Endothelial cell of umbilical vein (primary cell): ENCODE measurements at regions not wholly inside any gene's neighbourhood (a gene's known extent, or its start where the extent isn't known, plus 50 kb on each side); places are given as distances from the start of the nearest gene placed in this dataset.

Source experiments
- BruUV-seq: library from RNA; stranded (reverse); fragments of 400-500 nt; replicated peaks from 2 replicates; lab custom pipeline; 2021; lab: Mats Ljungman, UMichigan
- CTCF ChIA-PET: fragments of 300-600, 350-600 bp; sonication (Branson Sonifier 250); formaldehyde crosslinking; loops from one replicate; lab custom pipeline; 2021; ENCODE audit warnings: antibody characterized with exemption, inconsistent platforms; lab: Charles Lee
- POLR2A ChIA-PET: fragments of 300-600, 350-600 bp; sonication (Branson Sonifier 250); formaldehyde crosslinking; loops from one replicate; lab custom pipeline; 2021; ENCODE audit warnings: antibody characterized with exemption, inconsistent platforms; lab: Charles Lee
- DNase-seq: peaks from one replicate; pipeline ENCODE4 v3.0.0-alpha.2; 2011; ENCODE audit warnings: low read depth, low spot score
- FAIRE-seq: peaks from 2 replicates; lab custom pipeline; 2011; peaks lifted over from hg19 to GRCh38; lab: Jason Lieb, UNC
- H2AFZ ChIP-seq: 2 replicates; pipeline ENCODE4 v1.6.0; 2012; ENCODE audit warnings: low read depth, low read length, control low read depth, inconsistent platforms
- H3K27ac ChIP-seq: 2 replicates; pipeline ENCODE4 v1.5.1; 2011; ENCODE audit warnings: low read depth, mild to moderate bottlenecking, control low read depth, low read length, moderate library complexity; ENCODE audit not compliant: insufficient read depth
- H3K27me3 ChIP-seq, 2 experiments: 2 replicates each; pipeline versions ENCODE4 v1.6.0 to v1.6.1; 2011; ENCODE audit warnings: low read length in 2 of 2, mixed read lengths in 1 of 2; ENCODE audit not compliant: control insufficient read depth in 2 of 2, insufficient read depth in 2 of 2
- H3K36me3 ChIP-seq, 2 experiments: 2 replicates in 1 of 2; 3 replicates in 1 of 2; pipeline ENCODE4 v1.5.1; 2011; ENCODE audit warnings: low read length in 2 of 2, mild to moderate bottlenecking in 1 of 2, moderate library complexity in 1 of 2; ENCODE audit not compliant: control insufficient read depth in 2 of 2, insufficient read depth in 2 of 2; ENCODE audit errors: extremely low read depth in 1 of 2
- H3K4me1 ChIP-seq: 3 replicates; pipeline ENCODE4 v1.5.1; 2011; ENCODE audit warnings: mild to moderate bottlenecking, low read length; ENCODE audit not compliant: control insufficient read depth, insufficient read depth; ENCODE audit errors: extremely low read depth
- H3K4me2 ChIP-seq: 2 replicates; pipeline ENCODE4 v1.6.1; 2011; ENCODE audit warnings: low read length, control low read depth, mixed read lengths; ENCODE audit not compliant: insufficient read depth
- H3K4me3 ChIP-seq, 3 experiments: fragments of 200-600 bp in 1 of 3; sonication (generic), shearing (Covaris generic) in 1 of 3; replicated peaks in 1 of 3; 2 replicates each; pipeline ENCODE4 v1.5.1; 2011 to 2016; ENCODE audit warnings: control low read depth in 3 of 3, low read length in 3 of 3, mild to moderate bottlenecking in 2 of 3, inconsistent platforms in 1 of 3, low read depth in 1 of 3, moderate library complexity in 1 of 3; ENCODE audit not compliant: insufficient read depth in 1 of 3
- H3K79me2 ChIP-seq: 2 replicates; pipeline ENCODE4 v1.6.0; 2012; ENCODE audit warnings: low read length, inconsistent platforms; ENCODE audit not compliant: control insufficient read depth, insufficient read depth
- H3K9ac ChIP-seq: replicated peaks from 2 replicates; pipeline ENCODE3; 2011; ENCODE audit warnings: low read length, control low read depth; ENCODE audit not compliant: insufficient read depth; ENCODE audit errors: extremely low read depth
- H3K9me1 ChIP-seq: replicated peaks from 3 replicates; pipeline ENCODE4 v1.6.0; 2011; ENCODE audit warnings: mild to moderate bottlenecking, low read length; ENCODE audit not compliant: control insufficient read depth, insufficient read depth; ENCODE audit errors: extremely low read depth
- H3K9me3 ChIP-seq: replicated peaks from 2 replicates; pipeline ENCODE4 v1.5.1; 2012; ENCODE audit warnings: low read length, inconsistent platforms; ENCODE audit not compliant: control insufficient read depth, insufficient read depth
- H4K20me1 ChIP-seq: replicated peaks from 2 replicates; pipeline ENCODE3; 2011; ENCODE audit warnings: mild to moderate bottlenecking, low read length; ENCODE audit not compliant: control insufficient read depth, insufficient read depth; ENCODE audit errors: extremely low read depth
- CTCF ChIP-seq, 2 donors: IDR thresholded peaks; 1 replicate in 1 of 2; 2 replicates in 1 of 2; pipeline ENCODE4 v1.5.1; 2011; ENCODE audit warnings: low read length in 2 of 2, mild to moderate bottlenecking in 2 of 2, moderate library complexity in 2 of 2, control low read depth in 1 of 2, inconsistent platforms in 1 of 2, low read depth in 1 of 2; ENCODE audit not compliant: insufficient read depth in 1 of 2; ENCODE audit errors: extremely low read depth in 1 of 2
- EZH2 ChIP-seq: IDR thresholded peaks from 2 replicates; pipeline ENCODE4 v1.6.1; 2012; ENCODE audit warnings: borderline replicate concordance, low read depth, mild to moderate bottlenecking, moderate library complexity, low read length, inconsistent platforms; ENCODE audit not compliant: severe bottlenecking
- FOS ChIP-seq: IDR thresholded peaks from 2 replicates; pipeline ENCODE4 v1.6.1; 2011; ENCODE audit warnings: mild to moderate bottlenecking, low read length, moderate library complexity, borderline replicate concordance; ENCODE audit not compliant: insufficient read depth
- GATA2 ChIP-seq: IDR thresholded peaks from 2 replicates; pipeline ENCODE4 v1.7.0; 2011; ENCODE audit warnings: low read depth, mild to moderate bottlenecking, moderate library complexity, mixed read lengths, low read length; ENCODE audit not compliant: insufficient read length, insufficient read depth
- JUN ChIP-seq: IDR thresholded peaks from 2 replicates; pipeline ENCODE4 v1.6.1; 2011; ENCODE audit warnings: borderline replicate concordance, low read depth; ENCODE audit not compliant: insufficient read length, insufficient read depth
- MAX ChIP-seq: IDR thresholded peaks from 2 replicates; pipeline ENCODE4 v1.6.1; 2011; ENCODE audit not compliant: insufficient read depth, insufficient read length
- MYC ChIP-seq: IDR thresholded peaks from one replicate; pipeline ENCODE4 v1.6.1; 2011; ENCODE audit warnings: mild to moderate bottlenecking, low read depth, low read length
- POLR2A ChIP-seq: IDR thresholded peaks from 2 replicates; pipeline ENCODE4 v1.6.1; 2012; ENCODE audit warnings: low read depth, mild to moderate bottlenecking, control low read depth, low read length
- POLR2AphosphoS5 ChIP-seq: IDR thresholded peaks from 2 replicates; pipeline ENCODE4 v1.6.1; 2012; ENCODE audit warnings: low read depth, mild to moderate bottlenecking, control low read depth, low read length, moderate library complexity; ENCODE audit not compliant: insufficient read depth
- dilution Hi-C: fragments of 300-500 bp; cut with MboI; formaldehyde crosslinking; loops from one replicate; pipeline ENCODE4 v1.15.0; 2019; ENCODE audit warnings: low sequenced_read_pairs; ENCODE audit not compliant: extremely low pct_ligation_motif_present
- intact Hi-C: fragments of 100-400 bp; cut with micrococcal nuclease; formaldehyde crosslinking; loops from one replicate; pipeline ENCODE4 v1.10.0; 2022

- no peaks in the 10 kb centered on the region for H3K4me1 ChIP-seq
- ChIA-PET CTCF (no interaction called here), POLR2A (no interaction called here)
- dilution Hi-C loops: no loop called here
- no peak overlapping the region for H3K4me3 ChIP-seq
- H2AFZ ChIP-seq: no peak overlapping the region
- H4K20me1 ChIP-seq: no peaks in the 10 kb centered on the region
- no peaks in the 10 kb centered on the region for H3K9me3 ChIP-seq
- no peaks in the 10 kb centered on the region for H3K27me3 ChIP-seq
- no peak overlapping the region for H3K9ac ChIP-seq
- BruUV-seq: no TSS peak
- no peak overlapping the region for H3K27ac ChIP-seq
- H3K36me3 ChIP-seq: no peaks in the 10 kb centered on the region
- intact Hi-C loops: no loop called here
- TF ChIP-seq POLR2A (no peak), FOS (no peak), CTCF (IDR thresholded peaks at IDR 0.05; ENCODE audit: extremely low read depth in 1 of 2, insufficient read depth in 1 of 2, low read depth in 1 of 2, low read length in 2 of 2) (no peak), MYC (no peak), EZH2 (no peak), JUN (no peak), POLR2AphosphoS5 (no peak), GATA2 (no peak), MAX (no peak)
- no peaks in the 10 kb centered on the region for H3K9me1 ChIP-seq
- no peaks in the 10 kb centered on the region for H3K79me2 ChIP-seq
- DNase-seq (no peak), FAIRE-seq (no peak)
- H3K4me2 ChIP-seq: no peak overlapping the region
Observed at GRCh38 chr1:5660141-5660935, 331.9 kb downstream of the NPHP4 start.
